Left ventricle myocardium inferior (tissue), 1 donor: ENCODE measurements at regions not wholly inside any gene's neighbourhood (a gene's known extent, or its start where the extent isn't known, plus 50 kb on each side); places are given as distances from the start of the nearest gene placed in this dataset.

ENCODE experiments used
- DNase-seq: peaks from one replicate; pipeline ENCODE4 v3.0.0-alpha.2; 2020
- H3K27ac ChIP-seq: fragments of 200-600 bp; replicated peaks from 2 replicates; pipeline ENCODE4 v1.8.0; 2021
- H3K27me3 ChIP-seq: fragments of 200-600 bp; 2 replicates; pipeline ENCODE4 v1.8.0; 2021; ENCODE audit warnings: low read depth
- H3K36me3 ChIP-seq: fragments of 200-600 bp; 2 replicates; pipeline ENCODE4 v1.8.0; 2021
- H3K4me1 ChIP-seq: fragments of 200-600 bp; 2 replicates; pipeline ENCODE4 v1.8.0; 2021
- H3K4me3 ChIP-seq: fragments of 200-600 bp; 2 replicates; pipeline ENCODE4 v1.8.0; 2021; ENCODE audit warnings: mild to moderate bottlenecking, moderate library complexity
- H3K9me3 ChIP-seq: fragments of 200-600 bp; replicated peaks from 2 replicates; pipeline ENCODE4 v1.8.0; 2021
- CTCF ChIP-seq: fragments of 200-600 bp; IDR thresholded peaks from 2 replicates; pipeline ENCODE4 v1.8.0; 2021; ENCODE audit warnings: antibody characterized with exemption, mild to moderate bottlenecking, borderline replicate concordance
- intact Hi-C: fragments of 100-400 bp; cut with micrococcal nuclease; formaldehyde crosslinking; loops from one replicate; pipeline ENCODE4 v1.11.0; 2022
- donor health status: DM: no; HTN: yes; CAD: no; lungs with severe emphysema.

DNA sequence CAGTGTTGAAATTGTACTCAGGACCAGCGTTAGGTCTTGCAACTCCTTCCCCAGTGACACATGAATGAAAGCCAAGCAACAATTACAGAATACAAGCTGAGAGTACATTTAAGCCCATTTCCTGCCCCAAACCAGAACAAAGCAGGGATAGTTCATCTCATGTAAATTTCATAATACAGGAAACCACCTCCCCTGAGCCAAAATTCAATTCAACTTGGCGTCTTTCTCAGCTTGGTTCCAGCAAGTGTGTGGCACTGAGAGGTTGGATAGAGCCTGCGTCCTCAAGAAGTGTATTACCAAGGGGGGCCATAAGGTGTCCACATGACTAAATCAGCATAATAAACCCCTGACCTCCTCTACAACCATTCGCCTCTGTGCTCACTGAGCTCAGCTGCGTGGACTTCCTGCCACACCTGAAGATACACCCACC lies 278.9 kb upstream of the CRY1 start:
- peaks cover 6% of the 10 kb centered on the region for H3K27me3 ChIP-seq
- H3K9me3 ChIP-seq: no peaks in the 10 kb centered on the region
- intact Hi-C loops: no loop called here
- no peak for TF ChIP-seq CTCF
- no peaks in the 10 kb centered on the region for H3K36me3 ChIP-seq
- H3K4me1 ChIP-seq: no peaks in the 10 kb centered on the region
- no peak overlapping the region for H3K27ac ChIP-seq
- no peak overlapping the region for H3K4me3 ChIP-seq
- no peak for DNase-seq

- H3K27ac ChIP-seq: no peak overlapping the region
- H3K36me3 ChIP-seq: no peaks in the 10 kb centered on the region
- no peak overlapping the region for H3K4me3 ChIP-seq
- H3K9me3 ChIP-seq: no peaks in the 10 kb centered on the region
- H3K4me1 ChIP-seq: no peaks in the 10 kb centered on the region
- DNase-seq: no peak
- peaks cover 6% of the 10 kb centered on the region for H3K27me3 ChIP-seq
- no peak for TF ChIP-seq CTCF
- intact Hi-C loops: no loop called here
Observed at GRCh38 chr12:107373238-107373809, 280.0 kb upstream of the CRY1 start.

- Histone ChIP-seq H3K4me3 (no peak overlapping the region), H3K9me3 (no peaks in the 10 kb centered on the region), H3K27me3 (peaks cover 13% of the 10 kb centered on the region), H3K27ac (no peak overlapping the region), H3K4me1 (no peaks in the 10 kb centered on the region), H3K36me3 (no peaks in the 10 kb centered on the region)
- TF ChIP-seq CTCF: no peak
- no peak for DNase-seq
- intact Hi-C loops: no loop called here
Observed at GRCh38 chr12:107374161-107374840, 281.0 kb upstream of the CRY1 start.

GRCh38 chr12:107375231-107375630 lies 281.9 kb upstream of the CRY1 start:
- Histone ChIP-seq H3K9me3 (no peaks in the 10 kb centered on the region), H3K27me3 (peaks cover 13% of the 10 kb centered on the region), H3K27ac (no peak overlapping the region), H3K4me3 (no peak overlapping the region), H3K36me3 (no peaks in the 10 kb centered on the region), H3K4me1 (no peaks in the 10 kb centered on the region)
- no peak for TF ChIP-seq CTCF
- intact Hi-C loops: no loop called here
- DNase-seq: no peak

GRCh38 chr12:107377596-107378385 lies 284.4 kb upstream of the CRY1 start:
- no peak for TF ChIP-seq CTCF
- no peaks in the 10 kb centered on the region for H3K36me3 ChIP-seq
- no peak overlapping the region for H3K27ac ChIP-seq
- DNase-seq: no peak
- H3K27me3 ChIP-seq: peaks cover 16% of the 10 kb centered on the region
- no peaks in the 10 kb centered on the region for H3K4me1 ChIP-seq
- no peaks in the 10 kb centered on the region for H3K9me3 ChIP-seq
- H3K4me3 ChIP-seq: no peak overlapping the region
- intact Hi-C loops: no loop called here
